ENCODE measurements at regions not wholly inside any gene's neighbourhood (a gene's known extent, or its start where the extent isn't known, plus 50 kb on each side); places are given as distances from the start of the nearest gene placed in this dataset.
"Not testable (repeated sequence)": the region's sequence is repeated elsewhere in the genome, so short reads cannot be mapped to it uniquely, and the experiment has no call there.

GRCh38 chr4:71216316-71216959 lies 122.4 kb upstream of the SLC4A4 start:
- no peak for DNase-seq (ENCODE audit: extremely low read depth, low read depth)
- no peak for TF ChIP-seq CTCF (IDR thresholded peaks at IDR 0.05; ENCODE audit: low read depth, low read length)

- TF ChIP-seq CTCF (IDR thresholded peaks at IDR 0.05; ENCODE audit: low read depth, low read length) = no peak
- no peak for DNase-seq (ENCODE audit: extremely low read depth, low read depth)
These were observed 121.1 kb upstream of the SLC4A4 start for GRCh38 chr4:71217688-71218087.

GRCh38 chr4:71220848-71221247 lies 118.0 kb upstream of the SLC4A4 start:
- DNase-seq (ENCODE audit: extremely low read depth, low read depth) = not testable (repeated sequence)

GRCh38 chr4:71221510-71222466 lies 117.0 kb upstream of the SLC4A4 start:
- no peak for DNase-seq (ENCODE audit: extremely low read depth, low read depth)
- no peak for TF ChIP-seq CTCF (IDR thresholded peaks at IDR 0.05; ENCODE audit: low read depth, low read length)

- no peak for DNase-seq (ENCODE audit: extremely low read depth, low read depth)
- TF ChIP-seq CTCF (IDR thresholded peaks at IDR 0.05; ENCODE audit: low read depth, low read length) = no peak
These were observed 116.2 kb upstream of the SLC4A4 start for GRCh38 chr4:71222661-71223060.

- no peak for DNase-seq (ENCODE audit: extremely low read depth, low read depth)
- peak; percentile 83 for TF ChIP-seq CTCF (IDR thresholded peaks at IDR 0.05; ENCODE audit: low read depth, low read length)
These were observed 109.1 kb upstream of the SLC4A4 start for GRCh38 chr4:71229477-71230270.

GRCh38 chr4:71230271-71231128 lies 108.3 kb upstream of the SLC4A4 start:
- no peak for DNase-seq (ENCODE audit: extremely low read depth, low read depth)
- TF ChIP-seq CTCF (IDR thresholded peaks at IDR 0.05; ENCODE audit: low read depth, low read length) = no peak

Data from AG09319 (cell line).